CD4-positive, alpha-beta T cell treated with Interleukin-21 for 1 hour (primary cell): ENCODE measurements at regions not wholly inside any gene's neighbourhood (a gene's known extent, or its start where the extent isn't known, plus 50 kb on each side); places are given as distances from the start of the nearest gene placed in this dataset.
"Not testable (repeated sequence)": the region's sequence is repeated elsewhere in the genome, so short reads cannot be mapped to it uniquely, and the experiment has no call there.

Experiments
- DNase-seq: peaks from one replicate; pipeline ENCODE4 v3.0.0-alpha.2; 2020

GRCh38 chr2:204147040-204147439 lies 210.5 kb downstream of the ICOS start:
- not testable (repeated sequence) for DNase-seq

- DNase-seq: no peak
These were observed 214.2 kb downstream of the ICOS start for GRCh38 chr2:204150721-204151120.

- DNase-seq: no peak
These were observed 216.1 kb downstream of the ICOS start for GRCh38 chr2:204152616-204153015.

- no peak for DNase-seq
These were observed 218.3 kb downstream of the ICOS start for GRCh38 chr2:204154863-204155262.

GRCh38 chr2:204156456-204156855 lies 219.9 kb downstream of the ICOS start:
- DNase-seq: no peak

- DNase-seq: no peak
These were observed 221.1 kb downstream of the ICOS start for GRCh38 chr2:204157684-204158083.

GRCh38 chr2:204159526-204159925 lies 223.0 kb downstream of the ICOS start:
- no peak for DNase-seq

- no peak for DNase-seq
These were observed 224.4 kb downstream of the ICOS start for GRCh38 chr2:204160989-204161388.

- DNase-seq: no peak
These were observed 225.3 kb downstream of the ICOS start for GRCh38 chr2:204161886-204162285.

GRCh38 chr2:204166961-204167360 lies 230.4 kb downstream of the ICOS start:
- no peak for DNase-seq

GRCh38 chr2:204167670-204168069 lies 231.1 kb downstream of the ICOS start:
- not testable (repeated sequence) for DNase-seq

- no peak for DNase-seq
These were observed 233.8 kb downstream of the ICOS start for GRCh38 chr2:204170411-204170810.

- DNase-seq: no peak
These were observed 235.0 kb downstream of the ICOS start for GRCh38 chr2:204171432-204172144.

GRCh38 chr2:204172145-204172600 lies 235.6 kb downstream of the ICOS start:
- DNase-seq: no peak

GRCh38 chr2:204174034-204174433 lies 237.5 kb downstream of the ICOS start:
- no peak for DNase-seq

- no peak for DNase-seq
These were observed 239.1 kb downstream of the ICOS start for GRCh38 chr2:204175552-204176271.

- DNase-seq: no peak
These were observed 239.7 kb downstream of the ICOS start for GRCh38 chr2:204176306-204176705.

GRCh38 chr2:204177251-204177976 lies 240.9 kb downstream of the ICOS start:
- DNase-seq: no peak

GRCh38 chr2:204177977-204178522 lies 241.5 kb downstream of the ICOS start:
- DNase-seq: peak; percentile 70

GRCh38 chr2:204180649-204181048 lies 244.1 kb downstream of the ICOS start:
- no peak for DNase-seq

- DNase-seq: no peak
These were observed 247.0 kb downstream of the ICOS start for GRCh38 chr2:204183608-204184007.

GRCh38 chr2:204184226-204184625 lies 247.7 kb downstream of the ICOS start:
- DNase-seq: no peak
